ENCODE measurements at regions not wholly inside any gene's neighbourhood (a gene's known extent, or its start where the extent isn't known, plus 50 kb on each side); places are given as distances from the start of the nearest gene placed in this dataset.

DNA sequence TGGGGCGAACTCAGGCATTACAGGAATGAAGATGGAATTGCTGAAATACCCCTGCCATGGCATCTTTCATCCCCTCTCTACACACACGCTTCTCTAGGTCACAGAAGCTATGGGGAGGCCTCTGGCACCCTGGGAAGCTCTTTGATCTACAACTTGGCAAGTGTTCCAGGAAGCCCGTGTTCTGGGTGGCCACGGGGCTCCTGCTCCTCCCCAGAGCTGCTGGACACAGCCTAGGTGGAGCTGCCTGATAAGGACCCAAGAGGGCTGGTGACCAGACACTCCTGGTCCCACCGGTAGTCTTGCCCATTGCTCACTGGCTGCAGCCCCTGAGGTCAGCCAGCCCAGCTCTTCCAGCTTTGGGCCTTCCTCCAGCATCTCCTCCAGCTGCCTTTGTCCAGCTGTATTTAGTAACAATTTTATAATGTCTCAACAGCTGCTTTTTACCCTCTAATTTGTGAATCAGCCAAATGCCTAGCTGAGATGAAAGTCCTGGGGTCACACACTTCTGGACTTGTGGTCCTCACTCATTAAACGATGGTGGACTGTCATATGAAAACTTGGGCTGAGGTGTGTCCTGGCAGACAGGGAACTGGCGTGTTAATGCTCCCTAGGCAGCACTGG, 72.8 kb upstream of the SPATA13 start:
- no peak for DNase-seq (ENCODE audit: low spot score)
- no peak for ATAC-seq (ENCODE audit: low FRiP score)
- TF ChIP-seq, protein P1, sequence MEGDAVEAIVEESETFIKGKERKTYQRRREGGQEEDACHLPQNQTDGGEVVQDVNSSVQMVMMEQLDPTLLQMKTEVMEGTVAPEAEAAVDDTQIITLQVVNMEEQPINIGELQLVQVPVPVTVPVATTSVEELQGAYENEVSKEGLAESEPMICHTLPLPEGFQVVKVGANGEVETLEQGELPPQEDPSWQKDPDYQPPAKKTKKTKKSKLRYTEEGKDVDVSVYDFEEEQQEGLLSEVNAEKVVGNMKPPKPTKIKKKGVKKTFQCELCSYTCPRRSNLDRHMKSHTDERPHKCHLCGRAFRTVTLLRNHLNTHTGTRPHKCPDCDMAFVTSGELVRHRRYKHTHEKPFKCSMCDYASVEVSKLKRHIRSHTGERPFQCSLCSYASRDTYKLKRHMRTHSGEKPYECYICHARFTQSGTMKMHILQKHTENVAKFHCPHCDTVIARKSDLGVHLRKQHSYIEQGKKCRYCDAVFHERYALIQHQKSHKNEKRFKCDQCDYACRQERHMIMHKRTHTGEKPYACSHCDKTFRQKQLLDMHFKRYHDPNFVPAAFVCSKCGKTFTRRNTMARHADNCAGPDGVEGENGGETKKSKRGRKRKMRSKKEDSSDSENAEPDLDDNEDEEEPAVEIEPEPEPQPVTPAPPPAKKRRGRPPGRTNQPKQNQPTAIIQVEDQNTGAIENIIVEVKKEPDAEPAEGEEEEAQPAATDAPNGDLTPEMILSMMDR (IDR thresholded peaks at IDR 0.05): no peak

DNA sequence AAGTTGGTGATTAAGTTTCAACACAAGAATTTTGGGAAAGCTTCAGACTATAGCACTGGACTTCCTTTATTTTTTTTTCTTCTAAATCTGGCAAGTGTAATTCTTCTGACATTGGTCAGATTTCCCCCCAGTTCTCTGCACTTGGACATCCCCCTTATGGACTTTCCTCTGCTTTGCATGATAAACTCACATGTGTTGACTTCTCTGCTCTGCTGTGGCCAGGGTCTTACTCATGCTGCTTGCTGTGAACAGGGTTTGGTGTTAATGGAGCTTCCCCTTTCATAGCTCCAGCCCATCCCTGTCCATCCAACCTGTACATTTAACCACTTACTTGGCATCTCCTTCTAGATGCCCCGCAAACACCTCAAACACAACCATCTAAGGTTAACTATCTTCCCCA, 70.5 kb upstream of the SPATA13 start:
- no peak for ATAC-seq (ENCODE audit: low FRiP score)

DNA sequence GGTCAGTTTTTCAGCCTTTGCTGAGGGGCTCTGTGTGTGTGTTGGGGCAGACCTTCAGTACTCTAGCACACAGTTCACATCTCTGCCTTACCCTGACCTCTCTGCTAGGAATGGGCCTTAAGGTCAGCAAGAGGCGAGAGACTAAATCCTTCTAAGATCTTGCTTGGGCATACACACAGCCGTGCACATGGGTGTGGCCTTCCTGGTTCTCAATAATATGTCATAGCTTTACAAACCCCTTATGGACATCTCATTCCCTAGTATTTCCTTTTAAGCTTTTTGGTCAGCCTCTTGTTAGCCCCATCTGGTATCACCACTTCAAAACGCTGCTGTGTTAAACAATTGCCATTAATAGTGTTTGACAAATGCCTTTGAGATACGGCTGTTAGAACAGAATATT, 69.4 kb upstream of the SPATA13 start:
- TF ChIP-seq, protein P1 (IDR thresholded peaks at IDR 0.05): no peak
- DNase-seq (ENCODE audit: low spot score): no peak
- no peak for ATAC-seq (ENCODE audit: low FRiP score)

More for the DNA sequence above, 70.5 kb upstream of the SPATA13 start:
- TF ChIP-seq, protein P1 (IDR thresholded peaks at IDR 0.05): no peak
- no peak for DNase-seq (ENCODE audit: low spot score)

DNA sequence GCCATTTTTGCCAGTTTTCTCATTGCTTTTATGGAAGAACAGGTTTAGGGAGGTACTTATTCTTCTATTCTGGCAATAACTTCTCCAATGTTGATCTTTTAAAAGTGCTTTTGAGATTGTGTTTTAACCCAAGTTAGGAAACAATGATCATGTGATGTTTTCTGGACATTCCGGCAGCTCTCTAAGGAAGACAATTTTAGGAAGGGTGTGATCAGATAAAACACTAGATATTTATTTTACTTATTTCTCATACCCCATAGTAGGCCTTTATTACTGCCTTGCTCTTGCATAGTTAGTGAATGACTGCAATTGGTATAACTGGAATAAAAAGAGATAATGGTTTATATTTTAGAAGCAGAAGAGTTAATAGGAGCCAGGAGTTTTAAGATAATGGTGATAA, 68.4 kb upstream of the SPATA13 start:
- DNase-seq (ENCODE audit: low spot score) (no peak), ATAC-seq (ENCODE audit: low FRiP score) (no peak)
- TF ChIP-seq, protein P1 (IDR thresholded peaks at IDR 0.05): no peak

DNA sequence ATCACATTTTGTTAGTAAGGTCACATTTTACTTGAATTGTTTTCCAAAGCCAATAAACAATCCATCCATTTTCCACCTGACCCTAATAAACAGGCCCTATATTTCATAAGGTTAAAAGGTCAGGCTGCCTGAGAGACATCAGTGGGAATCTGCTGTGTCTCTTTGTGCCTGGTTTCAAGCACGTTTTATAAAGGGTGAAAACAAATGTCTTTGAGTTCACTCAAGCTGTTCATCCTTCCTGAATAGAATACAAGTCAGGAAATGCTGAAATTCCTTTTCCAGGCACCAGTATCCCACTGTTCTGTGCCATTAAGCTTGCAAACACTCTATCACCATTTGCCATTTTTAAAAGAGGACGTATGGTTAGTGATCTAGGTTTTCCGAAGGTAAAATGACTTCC, 67.5 kb upstream of the SPATA13 start:
- TF ChIP-seq, protein P1 (IDR thresholded peaks at IDR 0.05): no peak
- ATAC-seq (ENCODE audit: low FRiP score): no peak
- no peak for DNase-seq (ENCODE audit: low spot score)

DNA sequence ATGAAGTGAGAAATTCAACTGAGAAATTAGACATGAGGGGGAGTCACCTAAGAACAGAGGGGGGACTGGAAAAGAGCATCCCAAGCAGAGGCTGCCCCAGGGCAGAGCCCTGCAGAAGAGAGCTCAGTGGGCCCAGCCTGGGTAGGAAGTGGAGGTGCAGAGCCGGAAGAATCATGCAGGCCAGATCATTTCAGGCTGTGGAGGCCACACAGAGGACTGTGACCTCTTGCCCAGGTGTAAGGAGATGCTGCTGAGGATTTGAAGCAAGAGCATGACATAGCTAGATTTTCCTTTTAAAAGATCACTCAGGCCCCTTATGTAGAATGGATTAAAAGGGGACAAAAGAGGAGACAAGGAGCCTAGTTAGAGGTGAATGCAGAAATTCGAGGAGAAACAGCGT, 63.9 kb upstream of the SPATA13 start:
- TF ChIP-seq, protein P1 (IDR thresholded peaks at IDR 0.05): no peak
- DNase-seq (ENCODE audit: low spot score) (no peak), ATAC-seq (ENCODE audit: low FRiP score) (no peak)

DNA sequence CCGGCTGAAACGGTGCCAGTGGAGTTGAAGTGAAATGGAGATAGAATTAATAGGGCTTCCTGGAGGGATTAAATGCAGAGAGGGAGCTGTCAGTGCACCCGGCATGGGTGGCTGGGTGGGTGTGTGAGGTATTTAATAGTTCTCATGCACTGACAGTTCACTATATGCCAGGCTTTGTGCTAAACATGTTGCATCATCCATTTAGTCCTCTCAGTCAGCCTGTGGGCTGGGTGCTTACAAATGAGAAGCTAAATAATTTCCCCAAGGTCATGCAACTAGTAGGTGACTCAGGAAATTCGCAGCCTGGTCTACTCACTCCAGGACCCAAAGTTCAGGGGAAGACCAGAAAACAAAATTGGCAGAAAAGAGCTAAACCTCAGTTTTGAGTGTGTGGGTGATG, 63.5 kb upstream of the SPATA13 start:
- no peak for DNase-seq (ENCODE audit: low spot score)
- no peak for ATAC-seq (ENCODE audit: low FRiP score)
- TF ChIP-seq, protein P1 (IDR thresholded peaks at IDR 0.05): no peak

Measured in omental fat pad (tissue), 3 donors.